HL-60/S4 (cell line): ENCODE measurements at regions not wholly inside any gene's neighbourhood (a gene's known extent, or its start where the extent isn't known, plus 50 kb on each side); places are given as distances from the start of the nearest gene placed in this dataset.
"Not testable (repeated sequence)": the region's sequence is repeated elsewhere in the genome, so short reads cannot be mapped to it uniquely, and the experiment has no call there.

Experiments used
- in situ Hi-C: fragments of 300-500 bp; cut with MboI; formaldehyde crosslinking; loops from 2 replicates; pipeline ENCODE4 v1.14.3; 2022; ENCODE audit warnings: low sequenced_read_pairs

DNA sequence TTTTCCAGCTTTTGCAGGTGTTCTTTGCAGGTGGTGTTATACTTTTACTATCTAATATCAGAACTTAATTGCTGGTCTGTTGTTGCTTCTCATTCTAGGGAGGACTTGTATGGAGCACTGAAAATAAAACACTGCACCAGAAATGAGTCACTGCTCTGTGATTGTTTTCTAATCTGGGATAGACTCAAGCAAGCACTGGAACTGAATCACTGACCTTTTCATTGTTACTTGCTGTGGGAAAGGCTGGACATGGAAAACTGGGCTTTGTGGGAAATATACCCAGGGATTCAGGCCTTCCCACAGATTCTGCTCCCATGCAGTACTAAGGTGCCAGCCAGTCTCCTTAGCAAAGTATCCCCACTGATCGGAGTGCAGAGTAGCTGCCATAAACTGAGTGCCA lies 470.0 kb upstream of the GCFC2 start:
- in situ Hi-C loops, result no loop called here

DNA sequence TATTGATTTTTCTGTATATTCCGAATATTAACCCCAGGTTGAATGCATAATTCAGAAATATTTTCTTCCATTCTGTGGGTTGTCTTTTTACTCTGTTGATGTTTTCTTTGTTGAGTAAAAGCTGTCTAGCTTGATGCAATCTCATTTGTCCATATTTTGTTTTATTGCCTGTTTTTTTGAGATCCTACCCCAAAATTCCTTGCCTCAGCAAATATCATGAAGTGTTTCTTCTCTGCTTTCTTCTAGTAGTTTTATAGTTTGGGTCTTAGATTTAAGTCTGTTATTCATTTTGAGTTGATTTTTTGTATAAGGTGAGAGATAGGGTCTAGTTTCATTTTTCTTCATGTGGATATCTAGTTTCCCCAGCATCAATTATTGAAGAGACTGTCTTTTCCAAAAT lies 467.9 kb upstream of the GCFC2 start:
- in situ Hi-C loops, result no loop called here

DNA sequence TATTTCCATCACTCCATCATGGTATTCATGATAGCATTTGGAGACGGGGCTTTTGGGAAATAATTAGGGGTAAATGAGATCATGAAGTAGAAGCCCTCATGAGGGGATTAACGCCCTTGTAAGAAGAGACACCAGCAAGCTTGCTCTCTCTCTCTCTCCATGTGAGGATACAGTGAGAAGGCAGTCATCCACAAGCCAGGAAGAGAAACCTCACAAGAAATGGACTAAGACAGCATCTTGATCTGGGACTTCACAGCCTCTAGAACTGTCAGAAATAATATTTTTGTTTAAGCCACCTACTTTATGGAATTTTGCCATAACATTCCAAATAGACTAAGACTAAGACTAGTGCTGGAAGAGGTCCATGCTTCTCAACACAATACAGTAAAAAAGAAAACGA lies 464.6 kb upstream of the GCFC2 start:
- in situ Hi-C loops, result no loop called here

DNA sequence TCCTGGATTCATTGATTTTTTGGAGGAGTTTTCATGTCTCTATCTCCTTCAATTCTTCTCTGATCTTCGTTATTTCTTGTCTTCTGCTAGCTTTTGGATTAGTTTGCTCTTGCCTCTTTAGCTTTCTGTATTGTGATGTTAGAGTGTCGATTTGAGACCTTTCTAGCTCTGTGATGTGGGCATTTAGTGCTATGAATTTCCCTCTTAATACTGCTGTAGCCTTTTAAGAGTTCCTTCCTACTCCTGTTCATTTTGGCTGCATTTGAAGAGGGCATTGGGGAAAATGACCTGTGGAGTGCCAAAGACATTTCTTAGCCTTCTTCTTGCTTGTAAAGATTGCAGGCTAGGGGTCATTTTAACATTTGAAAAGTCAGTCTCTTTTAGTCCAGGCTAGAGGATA lies 463.8 kb upstream of the GCFC2 start:
- in situ Hi-C loops, result no loop called here

DNA sequence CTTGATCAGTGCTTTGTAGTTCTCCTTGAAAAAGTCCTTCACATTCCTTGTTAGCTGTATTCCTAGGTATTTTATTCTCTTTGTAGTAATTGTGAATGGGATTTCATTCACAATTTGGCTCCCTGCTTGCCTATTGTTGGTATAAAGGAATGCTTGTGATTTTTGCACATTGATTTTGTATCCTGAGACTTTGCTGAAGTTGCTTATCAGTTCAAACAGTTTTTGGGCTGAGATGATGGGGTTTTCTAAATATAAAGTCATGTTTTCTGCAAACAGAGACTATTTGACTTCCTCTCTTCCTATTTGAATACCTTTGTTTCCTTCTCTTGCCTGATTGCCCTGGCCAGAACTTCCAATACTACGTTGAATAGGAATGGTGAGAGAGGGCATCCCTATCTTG lies 462.5 kb upstream of the GCFC2 start:
- in situ Hi-C loops, result not testable (repeated sequence)

DNA sequence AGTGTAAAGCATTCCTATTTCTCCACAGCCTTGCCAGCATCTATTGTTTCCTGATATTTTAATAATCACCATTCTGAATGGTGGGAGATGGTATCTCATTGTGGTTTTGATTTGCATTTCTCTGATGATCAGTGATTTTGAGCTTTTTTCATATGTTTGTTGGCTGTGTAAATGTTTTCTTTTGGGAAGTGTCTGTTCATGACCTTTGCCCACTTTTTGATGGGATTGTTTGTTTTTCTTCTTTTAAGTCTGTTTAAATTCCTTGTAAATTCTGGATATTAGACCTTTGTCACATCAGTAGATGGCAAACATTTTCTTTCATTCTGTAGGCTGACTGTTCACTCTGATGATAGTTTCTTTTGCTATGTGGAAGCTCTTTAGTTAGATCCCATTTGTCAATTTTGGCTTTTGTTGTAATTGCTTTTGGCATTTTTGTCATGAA lies 461.5 kb upstream of the GCFC2 start:
- in situ Hi-C loops, result not testable (repeated sequence)

DNA sequence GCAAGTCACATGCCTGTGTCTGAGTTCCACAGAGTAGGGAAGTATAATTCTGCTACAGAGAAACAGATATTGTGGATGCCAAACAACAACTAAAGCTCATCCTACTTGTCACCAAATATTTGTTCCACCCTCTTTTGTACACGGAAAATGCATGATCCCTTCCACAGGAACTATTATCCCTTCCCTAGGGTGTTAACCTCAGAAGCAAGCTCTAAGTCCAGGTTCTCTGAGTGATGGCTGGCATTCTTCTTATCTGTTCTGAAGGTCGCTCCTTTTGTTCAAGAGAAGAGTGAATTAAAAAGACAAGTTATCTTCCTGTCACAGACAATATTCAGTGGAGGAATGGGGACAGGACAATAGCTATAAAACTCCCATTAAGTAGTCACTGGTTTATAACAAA lies 460.1 kb upstream of the GCFC2 start:
- in situ Hi-C loops, result no loop called here

DNA sequence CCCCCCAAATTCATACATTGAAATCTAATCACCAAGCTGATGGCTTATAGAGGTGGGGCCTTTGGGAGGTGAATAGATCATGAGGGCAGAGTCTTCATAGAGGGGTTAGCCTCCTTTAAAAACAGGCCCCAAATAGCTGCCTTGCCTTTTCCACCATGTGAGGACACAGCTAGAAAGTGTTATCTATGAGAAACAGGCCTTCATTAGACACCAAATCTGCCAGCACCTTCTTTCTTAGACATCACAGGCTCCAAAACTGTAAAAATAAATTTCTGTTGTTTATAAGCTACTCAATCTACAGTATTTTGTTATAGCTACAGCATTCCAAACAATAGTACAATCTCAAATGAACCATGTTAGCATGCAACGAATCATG lies 459.3 kb upstream of the GCFC2 start:
- in situ Hi-C loops, result no loop called here

DNA sequence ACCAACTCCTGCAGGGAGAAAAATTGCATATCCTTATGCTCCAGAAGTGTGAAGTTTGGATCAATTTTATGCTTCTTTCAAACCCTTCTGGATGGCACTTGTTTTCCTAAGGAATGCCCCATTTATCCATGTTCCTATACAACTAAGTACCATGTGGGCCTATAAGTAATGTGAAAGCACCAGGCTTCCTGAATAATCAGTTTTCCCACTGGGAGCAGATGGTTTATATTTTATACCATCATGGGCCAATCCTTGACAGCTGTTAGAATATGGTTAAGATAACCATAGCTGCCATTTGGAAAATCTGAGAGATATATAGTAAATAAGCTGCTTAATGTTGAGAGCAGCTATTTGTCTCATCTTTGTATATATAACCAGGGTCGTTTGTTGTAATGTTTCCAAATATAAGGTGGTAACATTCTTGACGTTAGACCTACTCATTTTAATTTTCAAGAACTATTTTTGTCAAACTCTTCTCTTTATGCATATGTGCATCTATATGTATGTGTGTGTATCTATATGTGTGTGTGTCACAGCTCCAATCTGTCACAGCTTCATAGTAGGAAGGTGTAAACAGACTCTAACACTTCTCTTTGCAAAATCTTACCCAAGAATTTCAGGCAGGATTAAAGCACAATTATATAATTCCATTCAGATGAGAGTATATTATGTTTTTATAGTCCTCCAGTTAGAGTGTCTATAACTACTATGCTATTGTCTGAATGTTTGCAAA lies 458.7 kb upstream of the GCFC2 start:
- in situ Hi-C loops, result no loop called here

DNA sequence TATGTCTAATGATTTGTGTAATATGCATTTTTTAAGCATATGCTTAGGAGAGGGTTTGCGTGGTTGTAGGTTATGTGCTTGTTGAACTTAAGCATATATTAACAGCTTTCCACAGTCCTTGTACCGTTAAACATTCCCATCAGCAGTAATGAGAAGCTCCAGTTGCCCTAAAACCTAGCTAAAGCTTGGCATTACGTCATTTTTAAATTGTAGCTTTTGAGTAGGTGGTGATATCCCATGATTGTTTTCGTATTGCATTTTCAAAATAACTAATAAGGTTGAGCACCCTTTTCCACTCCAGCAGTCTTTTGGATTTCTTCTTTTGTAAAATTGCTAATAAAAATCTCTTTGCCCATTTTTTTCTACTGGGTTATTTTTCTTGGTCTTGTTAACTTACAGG lies 453.1 kb upstream of the GCFC2 start:
- in situ Hi-C loops, result no loop called here

DNA sequence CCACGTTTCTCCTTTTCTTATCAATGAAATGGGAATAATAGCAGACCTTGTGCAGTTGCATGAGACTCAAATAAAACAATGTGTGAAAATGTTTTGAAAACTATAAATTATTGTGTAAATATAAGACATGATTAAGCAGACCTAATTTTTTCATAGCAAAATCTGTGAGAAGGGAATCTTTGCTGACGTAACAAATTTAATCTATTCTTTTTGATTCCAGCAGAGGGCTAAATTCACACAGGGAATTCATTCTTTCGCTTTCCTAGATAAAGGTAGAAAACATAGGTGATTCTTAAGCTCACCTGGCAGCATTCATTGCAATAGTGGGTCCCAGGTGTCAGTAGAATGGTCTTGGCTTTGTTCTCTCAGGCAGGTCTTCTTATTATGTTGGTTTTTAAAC lies 450.0 kb upstream of the GCFC2 start:
- in situ Hi-C loops, result no loop called here

DNA sequence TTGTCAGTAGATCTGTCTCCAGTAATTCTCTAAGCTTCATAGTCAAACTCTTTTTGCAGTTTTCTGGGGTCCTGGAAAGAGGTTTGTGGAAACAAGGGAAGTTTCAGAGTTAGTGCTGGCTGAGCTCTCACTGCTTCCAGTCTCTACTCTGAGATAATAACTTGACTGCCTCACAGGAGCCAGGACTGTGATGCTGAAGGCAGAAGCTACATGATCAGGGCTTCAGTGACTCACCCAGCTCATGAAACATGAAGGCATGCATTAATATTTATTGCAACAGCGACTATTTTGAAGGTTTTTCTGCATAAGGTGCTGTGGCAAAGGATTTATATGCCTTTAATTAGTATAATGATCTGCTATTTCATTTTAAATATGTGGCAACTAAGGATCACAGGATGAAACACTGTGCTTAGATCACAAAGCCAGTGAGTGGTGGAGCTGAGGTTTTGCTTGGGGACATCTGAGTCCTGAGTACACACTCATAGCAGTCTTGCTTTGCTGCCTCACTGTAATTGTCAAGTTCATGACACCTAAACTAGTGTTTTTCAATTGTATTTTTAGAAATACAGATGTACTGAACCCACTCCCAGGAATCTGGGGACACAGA lies 448.4 kb upstream of the GCFC2 start:
- in situ Hi-C loops, result no loop called here

DNA sequence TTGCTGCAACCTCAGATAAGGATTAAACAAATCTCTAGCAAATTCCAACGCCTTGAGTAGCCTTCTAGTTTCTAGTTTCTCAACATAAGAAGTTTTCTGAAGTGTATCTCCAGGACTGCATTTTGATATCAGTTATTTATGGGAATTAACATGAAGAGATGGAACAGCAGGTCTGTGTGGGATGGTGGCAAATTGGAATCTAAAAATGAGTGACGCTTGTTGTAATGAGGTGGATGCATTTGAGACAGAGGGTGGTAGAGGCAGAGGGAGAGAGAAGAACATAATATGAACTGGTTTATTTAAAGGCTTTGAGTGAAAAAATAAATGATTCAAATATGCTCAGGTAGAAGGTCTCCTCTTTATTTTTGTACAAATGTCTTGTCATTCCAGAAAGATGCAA lies 446.8 kb upstream of the GCFC2 start:
- in situ Hi-C loops, result no loop called here

DNA sequence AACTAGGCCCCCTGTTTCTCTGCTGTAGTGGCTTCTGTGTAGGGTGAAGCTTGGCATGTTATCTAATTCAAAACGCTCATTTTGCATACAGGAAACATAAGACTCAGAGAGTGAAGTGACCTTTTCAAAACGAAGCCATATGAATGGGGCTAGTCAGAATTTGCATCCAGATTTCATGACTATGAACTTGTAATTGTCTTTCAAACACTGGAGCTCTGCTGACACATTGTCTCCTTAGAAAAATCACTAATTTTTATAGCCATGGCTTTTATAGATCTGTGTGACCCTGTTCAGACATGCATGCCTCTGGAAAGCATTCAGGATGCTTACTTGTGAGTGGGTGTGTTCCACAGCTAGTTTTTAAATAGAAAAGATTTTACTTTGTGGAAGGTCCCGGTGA lies 444.3 kb upstream of the GCFC2 start:
- in situ Hi-C loops, result no loop called here

DNA sequence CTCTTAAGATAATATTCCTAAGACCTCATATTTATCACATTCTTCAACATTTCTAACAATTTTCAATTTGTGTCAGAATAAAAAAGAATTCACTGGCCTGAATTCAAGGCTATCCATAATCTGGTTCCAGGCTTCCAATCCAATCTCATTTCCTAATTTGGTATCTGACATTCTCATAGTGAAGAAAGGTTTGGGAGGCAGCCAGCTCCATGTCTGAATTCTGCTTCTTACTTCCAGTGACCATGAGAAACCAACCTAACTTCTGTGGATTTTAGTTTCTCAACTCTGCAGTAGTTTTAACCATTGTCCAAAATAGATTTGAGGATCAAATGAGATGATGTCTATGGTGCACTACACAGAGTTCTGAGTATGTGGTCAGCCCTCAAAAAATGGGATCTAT lies 439.1 kb upstream of the GCFC2 start:
- in situ Hi-C loops, result no loop called here

DNA sequence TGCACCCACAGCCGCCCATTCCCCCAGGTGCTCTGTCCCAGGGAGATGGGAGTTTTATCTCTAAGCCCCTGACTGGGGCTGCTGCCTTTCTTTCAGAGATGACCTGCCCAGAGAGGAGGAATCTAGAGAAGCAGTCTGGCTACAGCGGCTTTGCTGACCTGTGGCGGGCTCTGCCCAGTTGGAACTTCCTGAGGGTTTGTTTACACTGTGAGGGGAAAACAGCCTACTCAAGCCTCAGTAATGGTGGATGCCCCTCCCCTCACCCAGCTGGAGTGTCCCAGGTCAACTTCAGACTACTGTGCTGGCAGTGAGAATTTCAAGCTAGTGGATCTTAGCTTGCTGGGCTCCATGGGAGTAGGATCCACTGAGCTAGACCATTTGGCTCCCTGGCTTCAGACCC lies 428.6 kb upstream of the GCFC2 start:
- in situ Hi-C loops, result not testable (repeated sequence)

DNA sequence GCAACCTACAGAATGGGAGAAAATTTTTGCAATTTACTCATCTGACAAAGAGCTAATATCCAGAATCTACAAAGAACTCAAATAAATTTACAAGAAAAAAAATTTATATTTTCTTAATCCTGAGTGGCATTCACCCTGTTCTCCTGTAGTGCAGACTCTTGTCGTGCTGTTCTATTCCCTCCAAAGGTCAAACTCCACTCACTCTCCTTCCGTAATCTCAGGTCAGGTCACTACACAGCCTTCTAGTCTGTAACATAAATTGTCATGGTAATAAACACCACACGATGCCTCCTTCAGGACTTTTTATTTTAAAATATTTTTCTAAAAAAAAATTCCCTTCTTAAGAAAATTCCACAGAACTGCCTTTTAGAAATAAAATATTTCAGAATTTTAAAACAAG lies 417.9 kb upstream of the GCFC2 start:
- in situ Hi-C loops, result no loop called here

DNA sequence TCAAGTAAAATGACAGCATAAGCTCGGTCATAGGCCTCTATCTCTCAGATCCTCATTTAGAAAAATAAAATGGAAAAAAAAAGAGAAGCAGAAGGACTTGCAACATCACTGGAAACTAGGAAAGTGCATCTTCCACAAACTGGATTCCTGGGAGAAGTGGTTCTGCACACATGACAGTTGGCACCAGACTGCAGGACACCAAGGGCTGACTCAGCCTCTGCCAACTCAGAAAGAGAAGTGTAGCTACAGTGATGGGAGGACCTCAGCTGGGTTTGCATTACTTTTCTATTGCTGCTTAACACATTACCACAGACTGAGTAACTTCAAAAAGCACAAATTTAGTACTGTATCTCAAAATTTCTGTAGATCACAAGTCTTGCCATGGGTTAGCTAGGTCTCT lies 409.5 kb upstream of the GCFC2 start:
- in situ Hi-C loops, result no loop called here

DNA sequence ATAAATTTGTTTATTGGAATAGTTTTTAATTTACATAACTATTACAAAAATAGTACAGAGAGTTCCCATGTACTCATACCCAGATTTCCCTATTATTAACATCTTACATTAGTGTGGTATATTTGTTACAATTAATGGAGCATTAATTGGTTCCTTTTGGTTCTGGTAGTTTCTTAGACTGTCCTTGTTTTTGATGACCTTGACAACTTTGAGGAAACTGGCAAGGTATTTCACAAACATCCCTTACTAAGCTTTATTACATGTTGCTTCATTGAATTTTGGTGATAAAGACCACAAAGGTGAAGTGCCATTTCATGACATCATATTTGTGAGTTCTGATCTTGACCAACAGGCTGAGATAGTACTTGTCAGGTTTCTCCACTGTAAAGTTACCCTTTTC lies 379.0 kb upstream of the GCFC2 start:
- in situ Hi-C loops, result no loop called here

DNA sequence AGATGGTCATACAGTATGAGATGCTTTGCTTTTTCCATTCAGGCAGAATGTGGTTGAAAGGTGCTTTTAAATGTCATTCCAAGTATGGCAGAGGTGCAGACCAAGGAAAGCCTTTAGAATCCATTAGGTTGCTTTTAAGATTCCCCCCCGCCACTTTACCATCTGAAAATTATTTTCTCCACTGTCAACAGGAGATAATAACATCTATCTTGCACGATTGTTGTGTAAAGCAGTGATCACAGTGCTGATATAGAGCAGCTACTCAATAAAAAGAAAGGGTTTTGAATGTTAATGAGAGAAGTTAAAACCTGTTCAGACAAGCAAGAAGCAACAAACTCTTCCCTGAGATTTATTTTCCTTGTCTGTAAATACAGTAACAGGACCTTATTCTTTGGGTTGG lies 372.5 kb upstream of the GCFC2 start:
- in situ Hi-C loops, result no loop called here

DNA sequence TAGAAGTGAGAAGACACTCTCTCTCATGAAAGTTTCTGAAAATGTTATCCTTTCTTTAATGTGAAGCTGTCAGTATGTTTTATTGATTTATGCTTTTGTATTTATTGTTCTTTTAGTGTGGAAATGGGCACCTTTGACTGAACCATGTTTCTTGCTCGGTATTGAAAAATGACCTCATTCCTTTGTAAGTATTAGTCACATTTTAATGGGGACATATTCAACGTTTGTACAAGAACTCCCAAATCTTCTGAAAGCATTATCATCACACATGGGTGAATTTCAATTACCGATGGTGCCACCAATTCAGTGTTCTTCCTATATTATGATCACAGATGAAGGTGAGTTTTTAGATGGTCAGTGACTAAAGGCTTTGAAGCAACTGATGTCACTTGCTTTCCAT lies 371.8 kb upstream of the GCFC2 start:
- in situ Hi-C loops, result no loop called here

DNA sequence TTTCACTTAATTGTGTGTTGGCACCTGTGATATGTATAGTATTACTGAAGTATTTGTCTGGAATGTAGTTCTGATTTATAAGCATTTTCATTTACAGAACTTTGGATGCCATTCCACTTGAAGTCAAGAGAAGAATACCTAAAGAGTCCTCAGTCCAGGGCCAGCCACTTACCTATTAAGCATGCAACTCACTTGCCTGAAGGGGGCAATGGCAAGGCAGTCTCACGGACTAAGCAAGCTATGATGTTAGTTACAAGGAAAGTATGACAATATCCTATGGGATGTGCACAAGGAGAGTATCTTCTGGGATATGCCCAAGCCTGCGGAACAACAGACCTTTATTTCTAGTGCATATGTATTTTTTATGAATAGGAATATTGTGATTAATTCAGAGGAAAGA lies 369.4 kb upstream of the GCFC2 start:
- in situ Hi-C loops, result no loop called here

DNA sequence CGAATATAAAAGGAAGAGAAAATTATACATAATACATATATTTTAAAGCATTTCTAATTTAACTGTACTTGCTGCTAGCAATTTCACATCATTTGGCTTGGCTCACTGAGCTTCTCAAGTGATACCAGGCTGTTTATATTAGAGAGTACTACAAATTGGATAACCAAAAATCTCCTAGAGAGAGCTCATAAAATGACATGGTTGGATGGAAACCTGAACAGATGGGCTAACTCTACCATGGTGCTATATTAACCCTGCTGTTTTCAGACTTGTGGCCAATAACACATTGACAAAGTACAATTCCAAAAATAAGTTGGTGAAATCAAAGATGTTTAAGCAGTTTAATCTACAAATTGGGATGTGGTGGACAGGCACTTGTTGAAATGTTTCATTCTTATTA lies 364.4 kb upstream of the GCFC2 start:
- in situ Hi-C loops, result no loop called here
